Chondrocyte (in vitro differentiated cells): ENCODE measurements at regions not wholly inside any gene's neighbourhood (a gene's known extent, or its start where the extent isn't known, plus 50 kb on each side); places are given as distances from the start of the nearest gene placed in this dataset.
"Not testable (repeated sequence)": the region's sequence is repeated elsewhere in the genome, so short reads cannot be mapped to it uniquely, and the experiment has no call there.

Experiments used
- DNase-seq: peaks from one replicate; pipeline ENCODE4 v3.0.0; 2021; ENCODE audit warnings: mixed read lengths, low spot score
- H3K27ac Mint-ChIP-seq: one replicate; pipeline ENCODE4 v1.8.0; 2021; ENCODE audit warnings: mild to moderate bottlenecking, moderate library complexity, mixed read lengths; ENCODE audit not compliant: unreplicated experiment
- H3K27me3 Mint-ChIP-seq: 2 replicates; pipeline ENCODE4 v1.8.0; 2021; ENCODE audit warnings: low read depth, mixed read lengths
- H3K36me3 Mint-ChIP-seq: 2 replicates; pipeline ENCODE4 v1.8.0; 2021; ENCODE audit warnings: low read depth, mixed read lengths
- H3K4me1 Mint-ChIP-seq: 2 replicates; pipeline ENCODE4 v1.8.0; 2021; ENCODE audit warnings: low read depth, mild to moderate bottlenecking, mixed read lengths
- H3K4me3 Mint-ChIP-seq: one replicate; pipeline ENCODE4 v1.8.0; 2021; ENCODE audit warnings: mild to moderate bottlenecking, moderate library complexity, mixed read lengths; ENCODE audit not compliant: unreplicated experiment
- H3K9me3 Mint-ChIP-seq: 2 replicates; pipeline ENCODE4 v1.8.0; 2021; ENCODE audit warnings: low read depth, mixed read lengths
- TF ChIP-seq, protein P1 (sequence below): fragments of 200-600 bp; sonication (generic); IDR thresholded peaks from 2 replicates; pipeline ENCODE4 v1.5.0; 2021; ENCODE audit warnings: antibody characterized with exemption, mild to moderate bottlenecking, moderate library complexity

DNA sequence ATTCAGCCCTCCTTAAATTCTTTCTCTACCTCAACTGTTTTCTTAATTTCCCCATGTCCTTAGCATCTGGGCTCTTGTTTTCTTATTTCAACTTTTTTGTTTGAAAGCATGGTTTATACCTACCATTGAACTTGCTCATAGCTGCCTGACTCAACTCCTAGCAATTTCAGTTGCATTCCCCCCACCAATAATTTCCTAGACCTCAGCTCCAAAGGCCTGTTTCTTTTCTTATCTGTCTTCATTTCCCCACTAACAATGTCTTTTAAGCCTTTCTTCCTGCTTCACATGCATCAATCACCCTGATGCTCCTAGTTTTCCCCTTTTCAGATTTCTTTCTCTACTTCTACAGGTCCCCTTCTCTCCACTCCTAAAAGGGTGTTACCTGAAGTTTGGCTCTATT, 129.7 kb upstream of the PDE4D start:
- H3K4me1 Mint-ChIP-seq: peaks cover 19% of the 10 kb centered on the region
- DNase-seq: no peak
- H3K27me3 Mint-ChIP-seq: no peaks in the 10 kb centered on the region
- TF ChIP-seq, protein P1, sequence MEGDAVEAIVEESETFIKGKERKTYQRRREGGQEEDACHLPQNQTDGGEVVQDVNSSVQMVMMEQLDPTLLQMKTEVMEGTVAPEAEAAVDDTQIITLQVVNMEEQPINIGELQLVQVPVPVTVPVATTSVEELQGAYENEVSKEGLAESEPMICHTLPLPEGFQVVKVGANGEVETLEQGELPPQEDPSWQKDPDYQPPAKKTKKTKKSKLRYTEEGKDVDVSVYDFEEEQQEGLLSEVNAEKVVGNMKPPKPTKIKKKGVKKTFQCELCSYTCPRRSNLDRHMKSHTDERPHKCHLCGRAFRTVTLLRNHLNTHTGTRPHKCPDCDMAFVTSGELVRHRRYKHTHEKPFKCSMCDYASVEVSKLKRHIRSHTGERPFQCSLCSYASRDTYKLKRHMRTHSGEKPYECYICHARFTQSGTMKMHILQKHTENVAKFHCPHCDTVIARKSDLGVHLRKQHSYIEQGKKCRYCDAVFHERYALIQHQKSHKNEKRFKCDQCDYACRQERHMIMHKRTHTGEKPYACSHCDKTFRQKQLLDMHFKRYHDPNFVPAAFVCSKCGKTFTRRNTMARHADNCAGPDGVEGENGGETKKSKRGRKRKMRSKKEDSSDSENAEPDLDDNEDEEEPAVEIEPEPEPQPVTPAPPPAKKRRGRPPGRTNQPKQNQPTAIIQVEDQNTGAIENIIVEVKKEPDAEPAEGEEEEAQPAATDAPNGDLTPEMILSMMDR: no peak
- no peak overlapping the region for H3K4me3 Mint-ChIP-seq
- H3K27ac Mint-ChIP-seq: no peak overlapping the region
- H3K36me3 Mint-ChIP-seq: no peaks in the 10 kb centered on the region
- H3K9me3 Mint-ChIP-seq: peaks cover 3% of the 10 kb centered on the region

DNA sequence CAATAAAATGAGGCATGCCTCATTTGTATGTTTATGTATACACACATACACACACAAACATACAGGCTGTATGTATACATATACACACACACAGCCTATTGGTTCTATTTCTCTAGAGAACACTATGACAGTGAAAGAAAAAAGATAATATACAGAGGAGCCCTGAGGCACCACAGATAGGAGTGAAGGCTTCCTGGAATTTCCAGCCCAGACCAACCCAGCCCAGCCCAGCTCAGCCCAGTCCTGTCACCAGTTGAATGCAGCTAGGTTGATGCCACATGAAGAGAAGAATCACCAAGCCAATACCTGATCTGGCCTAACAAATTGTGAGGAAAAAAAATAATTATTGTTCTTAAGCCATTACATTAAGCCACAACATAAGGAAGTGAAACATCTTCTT, 126.9 kb upstream of the PDE4D start:
- Mint-ChIP-seq H3K4me1 (peaks cover 19% of the 10 kb centered on the region), H3K9me3 (peaks cover 19% of the 10 kb centered on the region), H3K27me3 (no peaks in the 10 kb centered on the region), H3K36me3 (peaks cover 6% of the 10 kb centered on the region), H3K4me3 (no peak overlapping the region), H3K27ac (no peak overlapping the region)
- DNase-seq: no peak
- TF ChIP-seq, protein P1: no peak

DNA sequence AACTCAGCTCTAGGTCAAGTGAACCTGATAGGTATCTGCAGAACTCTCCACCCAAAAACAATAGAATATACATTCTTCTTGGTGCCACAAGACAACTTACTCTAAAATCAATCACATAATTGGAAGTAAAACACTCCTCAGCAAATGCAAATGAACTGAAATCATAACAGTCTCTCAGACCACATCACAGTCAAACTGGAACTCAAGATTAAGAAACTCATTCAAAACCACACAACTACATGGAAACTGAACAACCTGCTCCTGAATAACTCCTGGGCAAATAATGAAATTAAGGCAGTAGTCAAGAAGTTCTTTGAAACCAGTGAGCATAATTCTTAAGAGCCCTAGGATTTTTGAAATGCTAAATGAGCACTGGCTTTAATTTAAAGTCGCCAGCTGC, 125.4 kb upstream of the PDE4D start:
- not testable (repeated sequence) for DNase-seq, H3K27me3 Mint-ChIP-seq, H3K4me3 Mint-ChIP-seq, H3K36me3 Mint-ChIP-seq, H3K27ac Mint-ChIP-seq
- Mint-ChIP-seq H3K9me3 (peaks cover 23% of the 10 kb centered on the region), H3K4me1 (peaks cover 13% of the 10 kb centered on the region)

DNA sequence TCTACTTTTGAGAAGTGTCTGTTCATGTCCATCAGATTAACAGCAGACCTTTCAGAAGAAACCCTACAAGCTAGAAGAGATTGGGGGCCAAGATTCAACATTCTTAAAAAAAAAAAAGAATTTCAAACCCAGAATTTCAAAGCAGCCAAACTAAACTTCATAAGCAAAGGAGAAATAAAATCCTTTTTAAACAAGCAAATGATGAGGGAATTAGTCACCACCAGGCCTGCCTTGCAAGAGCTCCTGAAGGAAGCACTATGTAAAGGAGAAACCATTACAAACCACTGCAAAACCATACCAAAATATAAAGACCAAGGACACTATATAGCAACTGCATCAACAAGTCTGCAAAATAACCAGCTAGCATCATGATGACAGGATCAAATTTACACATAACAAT, 124.6 kb upstream of the PDE4D start:
- no peak overlapping the region for H3K27ac Mint-ChIP-seq
- no peak for DNase-seq
- TF ChIP-seq, protein P1: no peak
- H3K4me1 Mint-ChIP-seq: peaks cover 7% of the 10 kb centered on the region
- no peaks in the 10 kb centered on the region for H3K27me3 Mint-ChIP-seq
- no peak overlapping the region for H3K4me3 Mint-ChIP-seq
- H3K36me3 Mint-ChIP-seq: peaks cover 6% of the 10 kb centered on the region
- H3K9me3 Mint-ChIP-seq: peaks cover 25% of the 10 kb centered on the region

DNA sequence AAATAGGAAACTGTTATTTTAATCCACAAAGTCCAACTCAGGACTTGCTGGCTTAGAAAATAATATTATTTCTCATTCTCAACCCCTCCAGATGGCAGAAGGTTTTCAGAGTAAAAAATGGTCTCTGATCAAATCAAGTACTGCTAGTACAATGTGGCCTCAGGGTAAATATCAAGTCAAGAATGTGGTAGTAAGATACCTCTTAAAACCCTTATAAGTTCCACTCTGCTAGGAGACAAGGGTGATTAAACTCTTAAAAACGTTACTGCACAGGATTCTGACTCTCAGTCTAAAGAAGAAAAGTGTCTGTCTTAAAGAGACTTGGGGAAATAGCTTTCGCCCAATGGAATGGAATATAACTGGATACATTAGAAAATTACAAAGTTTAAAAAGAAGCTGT, 120.8 kb upstream of the PDE4D start:
- Mint-ChIP-seq H3K4me3 (no peak overlapping the region), H3K27ac (no peak overlapping the region), H3K4me1 (no peaks in the 10 kb centered on the region), H3K9me3 (peaks cover 25% of the 10 kb centered on the region), H3K27me3 (no peaks in the 10 kb centered on the region), H3K36me3 (peaks cover 6% of the 10 kb centered on the region)
- no peak for DNase-seq
- TF ChIP-seq, protein P1: no peak

DNA sequence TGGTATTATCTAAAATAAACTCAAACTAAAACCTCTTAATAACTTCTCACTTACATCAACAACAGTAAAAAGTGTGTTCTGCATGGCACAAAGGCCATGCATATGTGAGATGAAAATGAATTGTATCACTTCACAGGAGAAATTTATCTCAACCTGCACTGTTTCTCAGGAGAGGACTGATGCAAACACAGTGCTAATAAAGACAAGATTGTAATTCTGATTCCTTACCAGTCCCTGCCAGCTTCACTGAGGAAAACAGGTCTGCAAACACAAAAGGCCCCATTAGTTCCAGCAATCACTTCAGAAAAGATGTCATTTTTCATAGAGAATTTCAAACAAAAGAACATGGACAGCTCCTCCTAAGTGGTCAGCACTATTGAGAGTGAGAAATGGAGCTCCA, 117.3 kb upstream of the PDE4D start:
- Mint-ChIP-seq H3K4me1 (no peaks in the 10 kb centered on the region), H3K27ac (no peak overlapping the region), H3K4me3 (no peak overlapping the region), H3K27me3 (no peaks in the 10 kb centered on the region), H3K36me3 (no peaks in the 10 kb centered on the region), H3K9me3 (peaks cover 6% of the 10 kb centered on the region)
- TF ChIP-seq, protein P1: no peak
- no peak for DNase-seq
